ENCODE measurements at regions not wholly inside any gene's neighbourhood (a gene's known extent, or its start where the extent isn't known, plus 50 kb on each side); places are given as distances from the start of the nearest gene placed in this dataset.

DNA sequence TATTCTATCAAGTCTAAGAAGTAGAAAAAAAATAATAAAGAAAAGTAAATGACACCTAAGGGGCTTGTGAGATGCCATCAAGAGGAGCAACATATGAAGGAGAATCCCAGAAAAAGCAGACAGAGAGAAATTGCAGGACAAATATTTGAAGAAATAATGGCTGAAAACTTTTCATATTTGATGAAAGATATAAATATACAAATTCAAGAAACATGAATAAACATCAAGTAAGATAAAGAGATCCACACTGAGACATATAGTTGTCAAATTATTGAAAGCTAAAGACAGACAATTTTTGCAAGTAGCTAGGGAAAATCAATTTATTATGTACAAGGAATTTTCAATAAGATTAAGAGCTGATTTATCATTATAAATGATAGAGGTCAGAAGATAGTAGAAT, 558.0 kb downstream of the ZWINT start:
- DNase-seq (ENCODE audit: low read depth, low spot score) (no peak), ATAC-seq (no peak), FAIRE-seq (no peak)
- TF ChIP-seq, protein P1, sequence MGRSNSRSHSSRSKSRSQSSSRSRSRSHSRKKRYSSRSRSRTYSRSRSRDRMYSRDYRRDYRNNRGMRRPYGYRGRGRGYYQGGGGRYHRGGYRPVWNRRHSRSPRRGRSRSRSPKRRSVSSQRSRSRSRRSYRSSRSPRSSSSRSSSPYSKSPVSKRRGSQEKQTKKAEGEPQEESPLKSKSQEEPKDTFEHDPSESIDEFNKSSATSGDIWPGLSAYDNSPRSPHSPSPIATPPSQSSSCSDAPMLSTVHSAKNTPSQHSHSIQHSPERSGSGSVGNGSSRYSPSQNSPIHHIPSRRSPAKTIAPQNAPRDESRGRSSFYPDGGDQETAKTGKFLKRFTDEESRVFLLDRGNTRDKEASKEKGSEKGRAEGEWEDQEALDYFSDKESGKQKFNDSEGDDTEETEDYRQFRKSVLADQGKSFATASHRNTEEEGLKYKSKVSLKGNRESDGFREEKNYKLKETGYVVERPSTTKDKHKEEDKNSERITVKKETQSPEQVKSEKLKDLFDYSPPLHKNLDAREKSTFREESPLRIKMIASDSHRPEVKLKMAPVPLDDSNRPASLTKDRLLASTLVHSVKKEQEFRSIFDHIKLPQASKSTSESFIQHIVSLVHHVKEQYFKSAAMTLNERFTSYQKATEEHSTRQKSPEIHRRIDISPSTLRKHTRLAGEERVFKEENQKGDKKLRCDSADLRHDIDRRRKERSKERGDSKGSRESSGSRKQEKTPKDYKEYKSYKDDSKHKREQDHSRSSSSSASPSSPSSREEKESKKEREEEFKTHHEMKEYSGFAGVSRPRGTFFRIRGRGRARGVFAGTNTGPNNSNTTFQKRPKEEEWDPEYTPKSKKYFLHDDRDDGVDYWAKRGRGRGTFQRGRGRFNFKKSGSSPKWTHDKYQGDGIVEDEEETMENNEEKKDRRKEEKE (IDR thresholded peaks at IDR 0.05) = no peak
- TF ChIP-seq, protein P2, sequence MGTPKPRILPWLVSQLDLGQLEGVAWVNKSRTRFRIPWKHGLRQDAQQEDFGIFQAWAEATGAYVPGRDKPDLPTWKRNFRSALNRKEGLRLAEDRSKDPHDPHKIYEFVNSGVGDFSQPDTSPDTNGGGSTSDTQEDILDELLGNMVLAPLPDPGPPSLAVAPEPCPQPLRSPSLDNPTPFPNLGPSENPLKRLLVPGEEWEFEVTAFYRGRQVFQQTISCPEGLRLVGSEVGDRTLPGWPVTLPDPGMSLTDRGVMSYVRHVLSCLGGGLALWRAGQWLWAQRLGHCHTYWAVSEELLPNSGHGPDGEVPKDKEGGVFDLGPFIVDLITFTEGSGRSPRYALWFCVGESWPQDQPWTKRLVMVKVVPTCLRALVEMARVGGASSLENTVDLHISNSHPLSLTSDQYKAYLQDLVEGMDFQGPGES (IDR thresholded peaks at IDR 0.05) = no peak
- ChIA-PET POLR2A (no interaction called here), RAD21 (ENCODE audit: unreplicated experiment) (no interaction called here), SMC1A (ENCODE audit: uncharacterized antibody, unreplicated experiment) (no interaction called here), CTCF (no interaction called here)
- intact Hi-C loops (cut with micrococcal nuclease; ENCODE audit: unreplicated experiment) (no loop called here), in situ Hi-C loops (cut with MboI) (no loop called here)
- no TSS peak for BruUV-seq (replicated peaks)
- Histone ChIP-seq H4K20me1 (ENCODE audit: control insufficient read depth, insufficient read depth) (no peaks in the 10 kb centered on the region), H3K4me2 (ENCODE audit: control insufficient read depth, insufficient read depth) (no peak overlapping the region), H3K4me3 (no peak overlapping the region), H3K36me3 (ENCODE audit: control insufficient read depth in 2 of 2, insufficient read depth in 2 of 2, low read length in 1 of 2) (no peaks in the 10 kb centered on the region), H3K27ac (ENCODE audit: control insufficient read depth, insufficient read depth) (no peak overlapping the region), H3K4me1 (ENCODE audit: control insufficient read depth, insufficient read depth, low read length) (no peaks in the 10 kb centered on the region), H3K9me3 (replicated peaks; ENCODE audit: control insufficient read depth, insufficient read depth, low read length) (no peaks in the 10 kb centered on the region), H3K9ac (ENCODE audit: control insufficient read depth, insufficient read depth, low read length) (no peak overlapping the region), H3K27me3 (replicated peaks in 1 of 2; ENCODE audit: control insufficient read depth in 2 of 2, insufficient read depth in 2 of 2, low read length in 1 of 2) (no peaks in the 10 kb centered on the region), H2AFZ (ENCODE audit: control insufficient read depth, low read depth, low read length) (no peak overlapping the region), H3K79me2 (ENCODE audit: control insufficient read depth, insufficient read depth, low read length) (no peaks in the 10 kb centered on the region)

DNA sequence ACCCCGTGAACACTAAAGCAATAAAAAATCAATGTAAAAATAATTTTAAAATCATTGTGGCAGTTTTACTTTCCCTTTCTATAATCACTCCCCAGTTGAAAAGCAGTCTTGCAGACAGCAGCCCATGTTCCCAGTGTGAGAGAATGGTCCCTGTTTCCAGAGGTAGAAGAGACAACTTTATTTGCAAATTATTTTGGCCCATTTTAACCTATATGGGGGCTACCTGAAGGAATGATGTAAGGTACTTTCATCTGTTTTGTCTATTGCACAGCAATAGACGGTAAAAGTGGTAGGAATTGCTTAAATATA, 559.8 kb downstream of the ZWINT start:
- WGBS (ENCODE audit: insufficient coverage, insufficient replicate concordance, low lambda C conversion rate, missing lambda C conversion rate) = 3% methylated on average over 2 of the region's 2 CpGs
- in situ Hi-C loops (cut with MboI) (no loop called here), intact Hi-C loops (cut with micrococcal nuclease; ENCODE audit: unreplicated experiment) (no loop called here)
- H3K4me3 ChIP-seq = no peak overlapping the region
- H3K4me1 ChIP-seq (ENCODE audit: control insufficient read depth, insufficient read depth, low read length) = no peaks in the 10 kb centered on the region
- DNase-seq (ENCODE audit: low read depth, low spot score) (no peak), FAIRE-seq (no peak), ATAC-seq (no peak)
- H3K27me3 ChIP-seq (replicated peaks in 1 of 2; ENCODE audit: control insufficient read depth in 2 of 2, insufficient read depth in 2 of 2, low read length in 1 of 2) = no peaks in the 10 kb centered on the region
- no peak overlapping the region for H3K4me2 ChIP-seq (ENCODE audit: control insufficient read depth, insufficient read depth)
- no peaks in the 10 kb centered on the region for H3K79me2 ChIP-seq (ENCODE audit: control insufficient read depth, insufficient read depth, low read length)
- no peak overlapping the region for H3K27ac ChIP-seq (ENCODE audit: control insufficient read depth, insufficient read depth)
- H4K20me1 ChIP-seq (ENCODE audit: control insufficient read depth, insufficient read depth) = no peaks in the 10 kb centered on the region
- H3K9me3 ChIP-seq (replicated peaks; ENCODE audit: control insufficient read depth, insufficient read depth, low read length) = no peaks in the 10 kb centered on the region
- no peak overlapping the region for H3K9ac ChIP-seq (ENCODE audit: control insufficient read depth, insufficient read depth, low read length)
- BruUV-seq (replicated peaks) = no TSS peak
- no peak overlapping the region for H2AFZ ChIP-seq (ENCODE audit: control insufficient read depth, low read depth, low read length)
- ChIA-PET CTCF (no interaction called here), POLR2A (no interaction called here), SMC1A (ENCODE audit: uncharacterized antibody, unreplicated experiment) (interaction anchor here (0.7 kb wide), 1 partner anchor 9 kb away, joined by 3 read pairs; no protein-coding TSS in a partner anchor), RAD21 (ENCODE audit: unreplicated experiment) (no interaction called here)
- H3K36me3 ChIP-seq (ENCODE audit: control insufficient read depth in 2 of 2, insufficient read depth in 2 of 2, low read length in 1 of 2) = no peaks in the 10 kb centered on the region
- TF ChIP-seq KAT2A (conservative IDR thresholded peaks at IDR 0.05; ENCODE audit: control insufficient read depth, low read depth, low read length) = no peak
- TF ChIP-seq PAX5 (IDR thresholded peaks at IDR 0.05; ENCODE audit: borderline replicate concordance, low read depth, low read length) = no peak
- no peak for TF ChIP-seq TCF7 (IDR thresholded peaks at IDR 0.05; ENCODE audit: borderline replicate concordance)
- no peak for TF ChIP-seq ZNF274 (IDR thresholded peaks at IDR 0.05; ENCODE audit: insufficient read depth, insufficient read length)
- no peak for TF ChIP-seq STAT3 (IDR thresholded peaks at IDR 0.05; ENCODE audit: low read depth, low read length)
- no peak for TF ChIP-seq TAF1 (IDR thresholded peaks at IDR 0.05; ENCODE audit: borderline replicate concordance, low read depth, low read length)
- no peak for TF ChIP-seq FOXK2 (IDR thresholded peaks at IDR 0.05)
- TF ChIP-seq KDM1A (IDR thresholded peaks at IDR 0.05; ENCODE audit: borderline replicate concordance) = no peak
- no peak for TF ChIP-seq CHD1 (IDR thresholded peaks at IDR 0.05; ENCODE audit: low read depth, low read length)
- TF ChIP-seq ZSCAN29 (IDR thresholded peaks at IDR 0.05) = no peak
- TF ChIP-seq TCF3 (IDR thresholded peaks at IDR 0.05; ENCODE audit: borderline replicate concordance, insufficient read depth, low read depth, low read length) = no peak
- no peak for TF ChIP-seq MEF2B (IDR thresholded peaks at IDR 0.05; ENCODE audit: partially characterized antibody, poor library complexity, severe bottlenecking)
- TF ChIP-seq CREM (IDR thresholded peaks at IDR 0.05; ENCODE audit: low read depth) = no peak
